GM19372 (cell line): ENCODE measurements at regions not wholly inside any gene's neighbourhood (a gene's known extent, or its start where the extent isn't known, plus 50 kb on each side); places are given as distances from the start of the nearest gene placed in this dataset.

Source experiments
- ATAC-seq: cut with Tn5 transposase; IDR thresholded peaks from one replicate; pipeline ENCODE4 v1.9.1; 2021; ENCODE audit warnings: mild to moderate bottlenecking, low read depth, moderate library complexity; ENCODE audit not compliant: unreplicated experiment

DNA sequence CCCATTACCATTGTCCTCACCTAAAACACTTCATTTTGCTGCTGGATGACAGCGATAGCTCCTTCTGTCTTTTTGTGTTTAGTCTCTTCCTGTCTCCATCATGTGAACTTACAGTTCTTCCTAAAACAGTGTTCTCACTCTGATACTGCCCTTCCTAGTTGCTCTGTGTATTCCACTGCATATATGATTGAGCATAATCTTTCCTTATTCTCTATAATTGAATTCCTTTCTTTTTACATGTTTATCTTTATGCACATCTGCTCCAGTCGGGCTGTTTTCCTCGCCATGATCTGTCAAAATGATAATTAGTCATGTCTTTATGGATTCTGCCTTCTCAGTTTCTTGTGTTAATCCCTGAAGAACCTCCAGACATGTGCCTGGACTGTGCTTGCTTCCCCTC, 405.1 kb upstream of the SEMA6D start:
- no peak for ATAC-seq

GRCh38 chr15:47326410-47327333, 390.6 kb upstream of the SEMA6D start:
- no peak for ATAC-seq

DNA sequence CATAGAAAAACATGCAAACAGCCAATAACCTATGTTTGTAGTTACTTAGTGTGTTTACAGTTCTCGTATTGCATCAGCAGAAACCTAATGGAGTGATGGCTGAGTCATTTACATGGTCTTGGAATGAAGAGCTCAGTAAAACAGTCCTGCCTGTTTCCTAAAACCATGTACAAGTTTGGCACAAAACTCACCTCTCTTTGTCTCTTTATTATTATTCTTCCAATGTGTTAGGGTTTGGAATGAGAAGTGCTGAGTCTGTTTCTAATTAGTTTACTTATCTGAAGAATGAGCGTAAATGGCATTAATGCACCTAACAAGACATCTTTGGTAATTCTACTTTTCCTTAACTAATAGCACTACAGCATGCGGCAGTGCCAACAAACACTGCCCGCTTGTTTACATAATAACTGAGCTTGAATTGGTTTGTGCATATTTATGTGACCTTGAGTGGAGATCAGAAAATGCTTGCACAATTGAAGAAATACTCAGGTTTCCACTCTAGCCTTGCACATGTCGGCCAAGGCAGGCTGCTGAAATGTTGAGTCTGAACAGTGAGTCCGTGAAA, 385.4 kb upstream of the SEMA6D start:
- no peak for ATAC-seq

DNA sequence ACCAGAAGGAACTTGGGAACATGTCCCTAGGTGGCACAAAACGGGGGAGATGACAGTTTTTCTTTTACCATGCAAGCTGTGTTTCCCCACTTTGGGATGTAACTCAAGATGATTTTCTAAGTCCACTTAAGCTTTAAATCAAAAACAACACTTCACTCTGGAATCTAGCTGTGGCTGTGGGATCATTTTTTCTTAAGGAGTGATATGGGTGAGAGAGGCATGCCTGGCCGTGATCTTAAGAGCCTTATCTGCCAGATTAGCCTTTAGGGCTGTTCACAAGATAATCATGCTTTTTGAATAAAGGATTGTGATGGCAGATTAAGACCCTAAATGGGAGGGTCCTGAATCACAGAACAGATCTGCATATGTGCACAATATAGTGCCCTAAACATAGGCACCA, 384.8 kb upstream of the SEMA6D start:
- no peak for ATAC-seq

- no peak for ATAC-seq
Observed at GRCh38 chr15:47333734-47334133, 383.6 kb upstream of the SEMA6D start.

- no peak for ATAC-seq
Observed at GRCh38 chr15:47334805-47335535, 382.3 kb upstream of the SEMA6D start.

DNA sequence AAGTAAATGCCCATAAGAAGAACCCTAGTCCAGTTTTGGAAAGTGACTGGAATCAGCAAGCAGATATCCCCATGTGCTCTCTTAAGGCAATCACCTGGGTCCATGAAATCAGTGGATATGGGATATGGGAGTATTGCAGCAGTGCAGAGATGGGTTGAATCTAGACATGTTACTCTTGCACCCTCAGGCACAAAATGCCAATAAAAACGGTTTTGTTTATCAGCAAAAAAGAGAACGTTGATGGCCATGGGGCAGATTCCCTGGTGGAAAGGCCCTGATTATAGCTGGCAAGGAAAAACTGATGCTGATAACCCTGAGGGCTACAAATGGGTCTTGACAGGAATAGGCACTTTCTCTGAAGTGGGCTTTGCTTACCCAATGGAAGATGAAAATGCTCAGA, 380.2 kb upstream of the SEMA6D start:
- ATAC-seq: no peak

GRCh38 chr15:47337836-47338235, 379.5 kb upstream of the SEMA6D start:
- no peak for ATAC-seq

DNA sequence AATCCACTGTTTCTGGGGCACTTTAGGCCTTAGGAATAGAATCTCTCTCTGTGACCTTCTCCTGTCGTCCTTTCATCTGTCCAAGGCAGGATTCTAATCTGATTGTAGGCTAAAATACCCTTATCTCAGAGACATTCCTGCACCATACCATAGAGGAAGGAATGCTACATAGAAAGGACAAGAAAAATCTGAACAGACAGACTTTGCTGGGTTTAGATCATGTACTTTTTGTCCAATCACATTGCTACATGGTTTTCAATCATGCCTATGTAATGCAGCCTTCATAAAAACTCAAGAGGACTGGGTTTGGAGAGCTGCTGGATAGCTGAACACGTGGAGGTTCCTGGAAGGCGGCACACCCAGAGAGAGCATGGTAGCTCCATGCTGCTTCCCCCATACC, 378.5 kb upstream of the SEMA6D start:
- ATAC-seq: no peak

- no peak for ATAC-seq
Observed at GRCh38 chr15:47339800-47340570, 377.3 kb upstream of the SEMA6D start.

DNA sequence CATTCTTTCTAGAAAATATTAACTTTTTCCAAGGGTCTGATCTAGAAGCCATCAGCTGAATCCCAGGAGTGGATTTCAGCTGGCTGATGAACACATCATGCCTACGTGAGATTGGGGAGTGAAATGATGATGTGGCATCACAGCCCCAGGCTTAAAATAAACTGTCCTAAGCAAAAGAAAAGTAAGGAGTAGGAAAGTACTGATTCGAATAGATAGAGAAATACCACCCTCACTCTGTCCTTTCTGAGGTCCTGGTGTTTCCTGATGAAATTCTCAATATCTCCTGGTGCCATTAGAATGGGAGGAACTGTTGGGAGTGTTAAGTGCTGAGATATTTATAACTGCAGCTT, 376.8 kb upstream of the SEMA6D start:
- no peak for ATAC-seq

- no peak for ATAC-seq
Observed at GRCh38 chr15:47349179-47349578, 368.1 kb upstream of the SEMA6D start.

GRCh38 chr15:47351501-47351900, 365.8 kb upstream of the SEMA6D start:
- no peak for ATAC-seq

GRCh38 chr15:47352217-47352616, 365.1 kb upstream of the SEMA6D start:
- ATAC-seq: no peak

- no peak for ATAC-seq
Observed at GRCh38 chr15:47355759-47356158, 361.5 kb upstream of the SEMA6D start.

DNA sequence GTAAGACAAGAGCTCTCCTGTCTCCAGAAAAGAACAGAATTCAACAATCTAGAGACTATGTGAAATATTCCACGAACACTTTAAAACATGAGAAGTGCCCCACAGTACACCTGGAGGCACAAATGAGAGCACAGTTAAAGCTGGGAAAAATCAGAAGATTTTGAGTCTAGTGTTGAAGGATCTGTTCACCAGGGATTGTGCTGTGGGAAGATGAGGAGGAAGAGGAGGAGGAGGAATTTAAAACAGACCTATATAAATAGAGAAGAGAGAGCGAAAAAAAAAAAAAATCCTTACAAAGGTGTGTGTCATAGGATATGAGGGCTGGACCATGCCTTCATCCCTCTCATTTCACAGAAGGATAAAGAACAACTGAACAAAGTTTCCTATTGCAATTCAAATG, 361.0 kb upstream of the SEMA6D start:
- ATAC-seq: no peak

DNA sequence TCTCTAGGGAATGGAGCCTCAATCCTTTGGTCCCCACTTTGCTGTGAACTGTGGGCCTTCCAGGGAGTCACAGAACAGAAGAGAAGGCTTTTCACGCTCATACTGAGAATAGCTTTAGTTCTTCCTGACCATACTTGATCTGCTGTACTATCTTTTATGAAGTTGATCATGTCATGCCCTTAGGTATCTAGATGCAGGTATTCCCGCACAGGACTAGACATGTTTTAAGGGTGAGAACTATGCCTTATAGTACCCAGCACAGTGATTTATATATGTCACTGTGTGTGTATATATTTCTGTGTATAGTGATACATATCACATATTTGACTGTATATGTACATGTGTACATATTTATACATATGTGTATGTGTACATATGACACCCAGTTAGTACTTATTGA, 358.4 kb upstream of the SEMA6D start:
- no peak for ATAC-seq

- no peak for ATAC-seq
Observed at GRCh38 chr15:47360305-47360704, 357.0 kb upstream of the SEMA6D start.

- no peak for ATAC-seq
Observed at GRCh38 chr15:47362118-47362905, 355.0 kb upstream of the SEMA6D start.

GRCh38 chr15:47363653-47364052, 353.7 kb upstream of the SEMA6D start:
- no peak for ATAC-seq
